Stomach (tissue), 8 donors: ENCODE measurements at regions not wholly inside any gene's neighbourhood (a gene's known extent, or its start where the extent isn't known, plus 50 kb on each side); places are given as distances from the start of the nearest gene placed in this dataset.

Experiments
- DNase-seq, 2 donors: peaks; one replicate each; pipeline versions ENCODE4 v3.0.0 to v3.0.0-alpha.2; 2013 to 2019
- H3K27ac ChIP-seq, 5 donors: fragments of 200-600 bp in 4 of 5; sonication (generic) in 4 of 5; one replicate each; pipeline ENCODE4 v1.5.1; 2013 to 2019; ENCODE audit warnings: mild to moderate bottlenecking in 1 of 5, moderate library complexity in 1 of 5
- H3K27me3 ChIP-seq, 3 donors: fragments of 200-600 bp; sonication (generic); one replicate each; pipeline ENCODE4 v1.5.1; 2017 to 2019; ENCODE audit warnings: mixed run types in 1 of 3
- H3K36me3 ChIP-seq, 4 donors: fragments of 200-600 bp; sonication (generic); 1 replicate in 3 of 4; 2 replicates in 1 of 4; pipeline ENCODE4 v1.5.1; 2016 to 2019
- H3K4me1 ChIP-seq, 4 donors: fragments of 200-600 bp; sonication (generic); one replicate each; pipeline ENCODE4 v1.5.1; 2016 to 2019
- H3K4me3 ChIP-seq, 4 donors: fragments of 200-600 bp; sonication (generic) in 3 of 4; one replicate each; pipeline ENCODE4 v1.5.1; 2016 to 2019; ENCODE audit warnings: mild to moderate bottlenecking in 1 of 4
- H3K9me3 ChIP-seq, 4 donors: fragments of 200-600 bp; sonication (generic); one replicate each; pipeline ENCODE4 v1.5.1; 2016 to 2019
- EP300 ChIP-seq: sonication (generic); formaldehyde crosslinking; IDR thresholded peaks from one replicate; pipeline ENCODE4 v1.6.1; 2017; ENCODE audit warnings: antibody characterized with exemption
- POLR2A ChIP-seq, 4 donors: fragments of 450-650 bp; IDR thresholded peaks; one replicate each; pipeline ENCODE4 v1.6.1; 2016; ENCODE audit warnings: antibody characterized with exemption in 4 of 4, control low read depth in 2 of 4, mild to moderate bottlenecking in 1 of 4, moderate library complexity in 1 of 4
- POLR2AphosphoS5 ChIP-seq, 3 donors: sonication (generic); formaldehyde crosslinking; IDR thresholded peaks; one replicate each; pipeline ENCODE4 v1.6.1; 2016; ENCODE audit warnings: antibody characterized with exemption in 3 of 3
- WGBS, 5 donors: extraction: QIAGEN DNeasy Blood & Tissue Kit in 3 of 5; methylation state at CpG; one replicate each; pipeline versions ENCODE4 v1.1.5 to v1.1.7; 2013 to 2018; 5-methylcytosine and 5-hydroxymethylcytosine counted together
- intact Hi-C: fragments of 100-400 bp; cut with DNase I; formaldehyde crosslinking; loops from one replicate; pipeline ENCODE4 v1.15.1; 2023; ENCODE audit warnings: low total_unique reads
- TF ChIP-seq, protein P1 (sequence below), 7 experiments: fragments of 450-650 bp in 4 of 7; fragments of 200-600 bp in 3 of 7; sonication (generic) in 3 of 7; IDR thresholded peaks; one replicate each; pipeline ENCODE4 v1.5.1; 2016 to 2019; ENCODE audit warnings: antibody characterized with exemption in 7 of 7, control low read depth in 2 of 7, mild to moderate bottlenecking in 1 of 7
- donor health status: healthy with polysubstance abuse.
- donor health status: Bipolar disorder and iron deficiency.
- donor health status: healthy.

GRCh38 chr9:11902610-11903009 is 790.6 kb upstream of the TYRP1 start:
- no peak overlapping the region for H3K4me3 ChIP-seq
- intact Hi-C loops = no loop called here
- H3K36me3 ChIP-seq = no peaks in the 10 kb centered on the region
- WGBS, 5 donors = 47 to 53% (median 48%) methylated on average over 1 of the region's 1 CpG
- peaks cover 0 to 4% (median 2%) of the 10 kb centered on the region in 4 donors for H3K9me3 ChIP-seq
- no peaks in the 10 kb centered on the region for H3K4me1 ChIP-seq
- no peaks in the 10 kb centered on the region for H3K27me3 ChIP-seq
- TF ChIP-seq POLR2AphosphoS5 (IDR thresholded peaks at IDR 0.05) (no peak), POLR2A (IDR thresholded peaks at IDR 0.05) (no peak)
- TF ChIP-seq, protein P1, sequence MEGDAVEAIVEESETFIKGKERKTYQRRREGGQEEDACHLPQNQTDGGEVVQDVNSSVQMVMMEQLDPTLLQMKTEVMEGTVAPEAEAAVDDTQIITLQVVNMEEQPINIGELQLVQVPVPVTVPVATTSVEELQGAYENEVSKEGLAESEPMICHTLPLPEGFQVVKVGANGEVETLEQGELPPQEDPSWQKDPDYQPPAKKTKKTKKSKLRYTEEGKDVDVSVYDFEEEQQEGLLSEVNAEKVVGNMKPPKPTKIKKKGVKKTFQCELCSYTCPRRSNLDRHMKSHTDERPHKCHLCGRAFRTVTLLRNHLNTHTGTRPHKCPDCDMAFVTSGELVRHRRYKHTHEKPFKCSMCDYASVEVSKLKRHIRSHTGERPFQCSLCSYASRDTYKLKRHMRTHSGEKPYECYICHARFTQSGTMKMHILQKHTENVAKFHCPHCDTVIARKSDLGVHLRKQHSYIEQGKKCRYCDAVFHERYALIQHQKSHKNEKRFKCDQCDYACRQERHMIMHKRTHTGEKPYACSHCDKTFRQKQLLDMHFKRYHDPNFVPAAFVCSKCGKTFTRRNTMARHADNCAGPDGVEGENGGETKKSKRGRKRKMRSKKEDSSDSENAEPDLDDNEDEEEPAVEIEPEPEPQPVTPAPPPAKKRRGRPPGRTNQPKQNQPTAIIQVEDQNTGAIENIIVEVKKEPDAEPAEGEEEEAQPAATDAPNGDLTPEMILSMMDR (IDR thresholded peaks at IDR 0.05) = no peak
- no peak for DNase-seq
- no peak overlapping the region for H3K27ac ChIP-seq

DNA sequence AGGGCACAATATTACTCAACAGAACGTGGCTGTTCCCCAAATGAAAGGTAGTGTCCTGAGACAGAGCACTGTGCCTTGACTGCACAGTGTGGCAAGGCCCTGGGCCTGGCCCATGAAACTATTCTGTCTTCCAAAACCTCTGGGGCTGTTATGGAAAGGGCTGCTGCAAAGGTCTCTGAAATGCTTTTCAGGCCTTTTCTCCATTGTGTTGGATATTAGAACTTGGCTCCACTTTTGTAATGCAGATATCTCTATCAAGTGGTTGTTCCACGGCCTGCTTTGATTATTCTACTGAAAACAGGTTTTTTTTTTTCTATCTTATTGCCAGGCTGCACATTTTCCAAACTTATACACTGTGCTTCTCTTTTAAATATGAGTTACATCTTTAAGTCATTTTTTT is 777.5 kb upstream of the TYRP1 start:
- Histone ChIP-seq H3K9me3 (peaks cover 0 to 11% (median 0%) of the 10 kb centered on the region in 4 donors), H3K4me1 (no peaks in the 10 kb centered on the region), H3K27me3 (no peaks in the 10 kb centered on the region), H3K4me3 (no peak overlapping the region), H3K27ac (no peak overlapping the region), H3K36me3 (no peaks in the 10 kb centered on the region)
- DNase-seq = no peak
- 43 to 59% (median 48%) methylated on average over 2 of the region's 2 CpGs for WGBS, 5 donors
- intact Hi-C loops = no loop called here
- TF ChIP-seq EP300 (no peak), POLR2AphosphoS5 (IDR thresholded peaks at IDR 0.05) (no peak), POLR2A (IDR thresholded peaks at IDR 0.05) (no peak)
- TF ChIP-seq, protein P1 (IDR thresholded peaks at IDR 0.05) = no peak

DNA sequence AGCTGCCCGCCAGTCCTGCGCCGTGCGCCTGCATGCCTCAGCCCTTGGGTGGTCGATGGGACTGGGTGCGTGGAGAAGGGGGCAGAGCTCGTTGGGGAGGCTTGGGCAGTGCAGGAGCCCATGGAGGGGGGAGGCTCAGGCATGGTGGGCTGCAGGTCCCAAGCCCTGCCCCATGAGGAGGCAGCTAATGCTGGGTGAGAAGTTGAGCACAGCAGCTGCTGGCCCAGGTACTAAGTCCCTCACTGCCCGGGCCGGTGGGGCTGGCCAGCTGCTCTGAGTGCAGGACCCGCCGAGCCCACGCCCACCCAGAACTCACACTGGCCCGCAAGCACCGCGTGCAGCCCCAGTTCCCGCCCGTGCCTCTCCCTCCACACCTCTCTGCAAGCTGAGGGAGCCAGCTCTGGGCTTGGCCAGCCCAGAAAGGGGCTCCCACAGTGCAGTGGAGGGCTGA is 764.3 kb upstream of the TYRP1 start:
- intact Hi-C loops = no loop called here
- H3K27me3 ChIP-seq = no peaks in the 10 kb centered on the region
- peaks cover 0 to 17% (median 11%) of the 10 kb centered on the region in 4 donors for H3K9me3 ChIP-seq
- H3K4me1 ChIP-seq = no peaks in the 10 kb centered on the region
- no peak overlapping the region for H3K27ac ChIP-seq
- no peak for DNase-seq
- TF ChIP-seq POLR2AphosphoS5 (IDR thresholded peaks at IDR 0.05) (no peak), POLR2A (IDR thresholded peaks at IDR 0.05) (no peak), EP300 (no peak)
- TF ChIP-seq, protein P1 (IDR thresholded peaks at IDR 0.05) = no peak
- H3K4me3 ChIP-seq = no peak overlapping the region
- H3K36me3 ChIP-seq = no peaks in the 10 kb centered on the region
- 89 to 97% (median 96%) methylated on average over 10 to 17 of the region's 17 CpGs for WGBS, 5 donors

DNA sequence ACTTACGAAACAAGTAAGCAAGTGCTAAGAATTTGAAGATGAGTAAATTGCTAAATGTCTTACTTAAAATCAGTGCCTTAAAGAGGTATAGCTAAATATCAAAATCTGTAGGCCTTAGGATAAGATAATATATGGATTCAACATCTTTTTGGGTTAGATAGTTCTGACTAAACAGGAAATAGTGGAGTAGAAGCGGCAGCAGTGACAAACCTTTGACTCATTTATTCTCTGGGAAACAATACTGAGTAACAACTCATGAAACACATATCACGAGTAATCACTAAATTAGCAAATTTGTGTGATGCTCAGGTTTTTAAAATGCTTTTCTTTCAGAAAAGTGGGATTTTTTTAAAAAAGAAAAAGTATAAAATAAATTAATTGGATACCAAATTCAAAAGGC is 762.1 kb upstream of the TYRP1 start:
- intact Hi-C loops = no loop called here
- no peak for DNase-seq
- Histone ChIP-seq H3K9me3 (peaks cover 0 to 16% (median 9%) of the 10 kb centered on the region in 4 donors), H3K4me3 (no peak overlapping the region), H3K27ac (no peak overlapping the region), H3K36me3 (no peaks in the 10 kb centered on the region), H3K27me3 (no peaks in the 10 kb centered on the region), H3K4me1 (no peaks in the 10 kb centered on the region)
- 85 to 92% (median 89%) methylated on average over 3 of the region's 3 CpGs for WGBS, 5 donors
- TF ChIP-seq EP300 (no peak), POLR2A (IDR thresholded peaks at IDR 0.05) (no peak), POLR2AphosphoS5 (IDR thresholded peaks at IDR 0.05) (no peak)
- TF ChIP-seq, protein P1 (IDR thresholded peaks at IDR 0.05) = no peak
